CD14-positive monocyte (primary cell): ENCODE measurements at regions not wholly inside any gene's neighbourhood (a gene's known extent, or its start where the extent isn't known, plus 50 kb on each side); places are given as distances from the start of the nearest gene placed in this dataset.

Experiments used
- DNase-seq, 3 donors: peaks; one replicate each; pipeline ENCODE4 v3.0.0-alpha.2; 2011 to 2022
- H2AFZ ChIP-seq: 2 replicates; pipeline ENCODE4 v1.6.0; 2012; ENCODE audit warnings: mild to moderate bottlenecking, low read depth, low read length, inconsistent platforms; ENCODE audit not compliant: insufficient read depth, poor library complexity, severe bottlenecking
- H3K27ac ChIP-seq, 2 donors: 1 replicate in 1 of 2; 2 replicates in 1 of 2; pipeline ENCODE4 v1.5.1; 2012 to 2013; ENCODE audit warnings: low read length in 2 of 2, control low read depth in 1 of 2, inconsistent platforms in 1 of 2, low read depth in 1 of 2, mild to moderate bottlenecking in 1 of 2
- H3K27me3 ChIP-seq, 2 donors: one replicate each; pipeline versions ENCODE4 v1.6.0 to v1.6.1; 2011 to 2013; ENCODE audit warnings: low read length in 2 of 2; ENCODE audit not compliant: control insufficient read depth in 2 of 2, insufficient read depth in 2 of 2
- H3K36me3 ChIP-seq, 2 donors: replicated peaks in 1 of 2; 1 replicate in 1 of 2; 2 replicates in 1 of 2; pipeline versions ENCODE4 v1.5.1 to v1.6.1; 2012 to 2013; ENCODE audit warnings: low read length in 2 of 2, control low read depth in 1 of 2, inconsistent platforms in 1 of 2, mild to moderate bottlenecking in 1 of 2; ENCODE audit not compliant: insufficient read depth in 2 of 2, control insufficient read depth in 1 of 2
- H3K4me1 ChIP-seq, 2 donors: 1 replicate in 1 of 2; 2 replicates in 1 of 2; pipeline versions ENCODE4 v1.5.1 to v1.6.1; 2012 to 2013; ENCODE audit warnings: low read length in 2 of 2, control low read depth in 1 of 2, inconsistent platforms in 1 of 2, mild to moderate bottlenecking in 1 of 2, moderate library complexity in 1 of 2; ENCODE audit not compliant: insufficient read depth in 2 of 2, control insufficient read depth in 1 of 2
- H3K4me2 ChIP-seq: replicated peaks from 2 replicates; pipeline ENCODE3; 2012; ENCODE audit warnings: low read length, moderate library complexity, mild to moderate bottlenecking; ENCODE audit not compliant: poor library complexity, severe bottlenecking; ENCODE audit errors: extremely low read depth
- H3K4me3 ChIP-seq, 3 experiments: fragments of 200-600 bp in 1 of 3; sonication (generic) in 1 of 3; replicated peaks in 1 of 3; 1 replicate in 2 of 3; 2 replicates in 1 of 3; pipeline ENCODE4 v1.5.1; 2011 to 2013; ENCODE audit warnings: low read length in 3 of 3, mild to moderate bottlenecking in 3 of 3, control low read depth in 2 of 3, low read depth in 2 of 3, inconsistent platforms in 1 of 3, moderate library complexity in 1 of 3
- H3K79me2 ChIP-seq: 2 replicates; pipeline ENCODE4 v1.6.0; 2012; ENCODE audit warnings: mild to moderate bottlenecking, control low read depth, inconsistent platforms, low read length, moderate library complexity; ENCODE audit not compliant: insufficient read depth
- H3K9ac ChIP-seq: 2 replicates; pipeline ENCODE4 v1.6.0; 2017; ENCODE audit warnings: low read length, mild to moderate bottlenecking; ENCODE audit not compliant: insufficient read depth, poor library complexity, severe bottlenecking
- H3K9me3 ChIP-seq, 2 donors: replicated peaks in 1 of 2; 1 replicate in 1 of 2; 2 replicates in 1 of 2; pipeline versions ENCODE4 v1.5.1 to v1.6.1; 2012 to 2013; ENCODE audit warnings: low read length in 2 of 2, control low read depth in 1 of 2; ENCODE audit not compliant: control insufficient read depth in 1 of 2, insufficient read depth in 1 of 2
- H4K20me1 ChIP-seq: 2 replicates; pipeline ENCODE4 v1.6.0; 2012; ENCODE audit warnings: mild to moderate bottlenecking, low read length, control low read depth, moderate library complexity; ENCODE audit not compliant: insufficient read depth
- H3K27ac Mint-ChIP-seq, 7 donors: one replicate each; pipeline ENCODE4 v1.8.0; 2020; ENCODE audit warnings: mild to moderate bottlenecking in 7 of 7, mixed read lengths in 7 of 7, moderate library complexity in 6 of 7, inconsistent platforms in 2 of 7
- H3K27me3 Mint-ChIP-seq, 3 donors: one replicate each; pipeline ENCODE4 v1.8.0; 2021 to 2022; ENCODE audit warnings: low read depth in 3 of 3, mild to moderate bottlenecking in 3 of 3, mixed read lengths in 3 of 3, moderate library complexity in 3 of 3, inconsistent platforms in 1 of 3
- H3K36me3 Mint-ChIP-seq, 2 donors: one replicate each; pipeline ENCODE4 v1.8.0; 2020; ENCODE audit warnings: mixed read lengths in 2 of 2, inconsistent platforms in 1 of 2, mild to moderate bottlenecking in 1 of 2
- H3K4me1 Mint-ChIP-seq: one replicate; pipeline ENCODE4 v1.8.0; 2020; ENCODE audit warnings: mild to moderate bottlenecking, mixed read lengths
- H3K4me3 Mint-ChIP-seq, 2 donors: one replicate each; pipeline ENCODE4 v1.8.0; 2020; ENCODE audit warnings: mild to moderate bottlenecking in 2 of 2, mixed read lengths in 2 of 2, moderate library complexity in 1 of 2
- H3K9me3 Mint-ChIP-seq, 7 donors: one replicate each; pipeline ENCODE4 v1.8.0; 2020 to 2022; ENCODE audit warnings: mixed read lengths in 7 of 7, mild to moderate bottlenecking in 6 of 7, moderate library complexity in 6 of 7, inconsistent platforms in 2 of 7
- WGBS: methylation state at CpG from one replicate; pipeline ENCODE4 v1.1.5; 2013; ENCODE audit warnings: missing lambda C conversion rate; ENCODE audit not compliant: insufficient coverage; 5-methylcytosine and 5-hydroxymethylcytosine counted together
- intact Hi-C, 2 donors: fragments of 100-400 bp; cut with micrococcal nuclease; formaldehyde crosslinking; loops; one replicate each; pipeline versions ENCODE4 v1.15.0 to v1.15.1; 2023
- TF ChIP-seq, protein P1 (sequence below): fragments of 200-600 bp; IDR thresholded peaks from one replicate; pipeline ENCODE4 v1.8.0; 2022; ENCODE audit warnings: antibody characterized with exemption, mild to moderate bottlenecking

DNA sequence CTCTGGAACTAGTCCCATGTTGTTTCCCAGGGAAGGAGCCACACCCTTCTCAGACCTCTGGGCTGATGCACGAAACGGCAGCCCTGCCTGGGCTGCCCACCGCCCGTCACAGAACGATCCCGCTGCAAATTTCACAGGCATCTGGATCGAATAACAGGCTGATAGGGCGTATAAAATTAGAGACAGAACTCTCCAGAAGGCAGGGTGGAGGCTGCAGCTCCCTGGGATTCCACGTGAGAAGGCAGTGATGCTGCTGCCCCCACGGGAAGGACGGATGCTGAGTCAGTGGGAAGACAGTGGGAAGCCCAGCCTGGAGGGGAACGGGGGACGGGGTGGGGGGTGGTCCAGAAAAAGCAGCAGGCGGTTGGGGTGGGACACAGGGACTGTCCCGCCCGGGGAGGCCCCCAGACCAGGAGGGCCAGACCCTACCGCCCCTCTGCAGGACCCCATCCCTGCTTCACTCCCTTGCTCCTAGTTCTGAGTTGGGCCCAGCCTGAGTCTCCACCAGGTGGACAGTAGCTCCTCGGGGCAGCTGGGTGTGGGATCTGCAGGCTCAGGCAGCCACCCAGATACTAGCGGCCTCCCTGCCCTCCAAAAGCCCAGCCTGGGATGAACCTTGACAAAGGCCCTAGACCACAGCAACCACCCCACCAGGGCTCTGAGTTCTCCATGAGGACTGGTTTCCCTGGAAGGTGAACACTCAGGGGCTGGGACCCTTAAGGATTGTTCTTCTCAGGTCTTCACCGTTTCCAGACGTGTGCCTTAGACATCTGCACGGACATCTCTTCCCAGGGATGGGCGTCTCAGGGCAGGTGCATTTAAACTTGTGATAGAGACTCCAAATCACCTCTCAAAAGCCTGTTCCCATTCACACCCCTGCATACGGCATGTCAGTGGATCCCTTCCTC, 117.8 kb downstream of the METRNL start:
- no peak overlapping the region for H3K9ac ChIP-seq
- WGBS, result 96% methylated on average over 18 of the region's 24 CpGs
- H3K4me1 Mint-ChIP-seq, result peaks cover 76% of the 10 kb centered on the region
- H3K79me2 ChIP-seq, result no peaks in the 10 kb centered on the region
- H3K9me3 Mint-ChIP-seq, result peaks cover 0 to 3% (median 0%) of the 10 kb centered on the region in 7 donors
- H3K27me3 ChIP-seq, result no peaks in the 10 kb centered on the region
- no peak overlapping the region for H3K27ac ChIP-seq
- H2AFZ ChIP-seq, result no peak overlapping the region
- DNase-seq, result no peak
- peaks cover 0 to 6% of the 10 kb centered on the region in 2 donors for H3K36me3 Mint-ChIP-seq
- H3K9me3 ChIP-seq, result no peaks in the 10 kb centered on the region
- peaks cover 61 to 82% of the 10 kb centered on the region in 2 donors for H3K4me1 ChIP-seq
- H3K27ac Mint-ChIP-seq, result peak overlapping the region in 5 of 7 donors; percentile 66 to 100 (median 69)
- H3K36me3 ChIP-seq, result no peaks in the 10 kb centered on the region
- intact Hi-C loops, result no loop called here
- H3K4me3 Mint-ChIP-seq, result no peak overlapping the region
- peaks cover 0 to 6% (median 6%) of the 10 kb centered on the region in 3 donors for H3K27me3 Mint-ChIP-seq
- no peak overlapping the region for H3K4me2 ChIP-seq
- no peaks in the 10 kb centered on the region for H4K20me1 ChIP-seq
- TF ChIP-seq, protein P1, sequence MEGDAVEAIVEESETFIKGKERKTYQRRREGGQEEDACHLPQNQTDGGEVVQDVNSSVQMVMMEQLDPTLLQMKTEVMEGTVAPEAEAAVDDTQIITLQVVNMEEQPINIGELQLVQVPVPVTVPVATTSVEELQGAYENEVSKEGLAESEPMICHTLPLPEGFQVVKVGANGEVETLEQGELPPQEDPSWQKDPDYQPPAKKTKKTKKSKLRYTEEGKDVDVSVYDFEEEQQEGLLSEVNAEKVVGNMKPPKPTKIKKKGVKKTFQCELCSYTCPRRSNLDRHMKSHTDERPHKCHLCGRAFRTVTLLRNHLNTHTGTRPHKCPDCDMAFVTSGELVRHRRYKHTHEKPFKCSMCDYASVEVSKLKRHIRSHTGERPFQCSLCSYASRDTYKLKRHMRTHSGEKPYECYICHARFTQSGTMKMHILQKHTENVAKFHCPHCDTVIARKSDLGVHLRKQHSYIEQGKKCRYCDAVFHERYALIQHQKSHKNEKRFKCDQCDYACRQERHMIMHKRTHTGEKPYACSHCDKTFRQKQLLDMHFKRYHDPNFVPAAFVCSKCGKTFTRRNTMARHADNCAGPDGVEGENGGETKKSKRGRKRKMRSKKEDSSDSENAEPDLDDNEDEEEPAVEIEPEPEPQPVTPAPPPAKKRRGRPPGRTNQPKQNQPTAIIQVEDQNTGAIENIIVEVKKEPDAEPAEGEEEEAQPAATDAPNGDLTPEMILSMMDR, result no peak
- H3K4me3 ChIP-seq, result no peak overlapping the region

DNA sequence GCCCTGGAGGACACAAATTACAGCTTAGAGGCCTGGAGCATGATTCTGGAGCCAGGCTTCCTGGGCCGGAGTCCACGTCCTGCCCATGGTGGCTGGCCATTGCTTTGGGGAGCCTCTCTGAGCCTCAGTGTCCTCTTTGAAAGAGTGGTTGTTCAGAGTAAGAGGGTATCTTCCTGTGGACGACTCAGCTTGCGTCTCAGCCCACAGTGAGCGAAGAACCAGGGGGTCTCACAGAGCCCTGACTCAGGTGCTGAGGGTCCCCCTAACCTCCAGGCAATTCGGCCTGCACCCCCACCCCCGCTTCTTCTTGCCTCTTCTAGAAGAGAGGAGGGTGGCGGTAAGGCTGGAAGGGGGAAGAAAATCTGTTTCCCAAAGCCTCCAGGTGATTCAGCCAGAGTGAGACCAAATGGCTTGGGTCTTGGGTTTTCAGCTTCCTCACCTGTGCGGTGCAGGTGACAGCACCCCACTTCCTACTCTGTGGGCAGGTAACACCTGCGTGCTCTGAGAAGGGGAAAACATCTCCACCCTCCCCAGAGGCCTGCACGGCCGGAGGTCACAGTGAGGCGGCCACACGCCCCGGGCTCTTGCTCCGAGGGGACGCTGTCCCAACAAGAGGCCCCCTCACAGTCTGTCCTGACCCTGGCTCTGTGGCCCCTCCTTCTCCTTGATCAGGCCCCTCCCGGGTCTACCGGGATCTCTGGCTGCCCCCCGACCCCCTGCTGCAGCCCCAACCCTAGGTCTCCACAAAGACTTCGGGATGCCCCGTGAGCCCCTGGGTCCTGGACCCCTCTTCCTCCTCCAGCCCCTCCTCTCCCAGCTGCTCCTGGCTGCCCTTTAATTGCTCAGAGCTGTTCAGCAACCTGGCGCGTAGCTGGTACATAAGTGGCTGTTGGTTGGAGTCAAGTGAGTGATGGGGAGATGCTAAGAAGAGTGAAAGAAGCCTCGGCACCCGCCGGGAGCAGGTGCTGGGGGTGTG, 119.2 kb downstream of the METRNL start:
- peak overlapping the region; percentile 90 for H3K9ac ChIP-seq
- no peaks in the 10 kb centered on the region for H3K9me3 ChIP-seq
- H4K20me1 ChIP-seq, result no peaks in the 10 kb centered on the region
- H3K4me2 ChIP-seq, result peak overlapping the region; percentile 62
- Mint-ChIP-seq H3K27ac (peak overlapping the region; percentile 100), H3K9me3 (peaks cover 0 to 3% (median 0%) of the 10 kb centered on the region in 7 donors), H3K27me3 (peaks cover 0 to 6% (median 2%) of the 10 kb centered on the region in 3 donors), H3K4me3 (peak overlapping the region; percentile 80 to 83), H3K36me3 (peaks cover 0 to 10% of the 10 kb centered on the region in 2 donors), H3K4me1 (peaks cover 85% of the 10 kb centered on the region)
- 75% methylated on average over 17 of the region's 27 CpGs for WGBS
- H3K36me3 ChIP-seq, result no peaks in the 10 kb centered on the region
- TF ChIP-seq, protein P1, result no peak
- peaks cover 71 to 88% of the 10 kb centered on the region in 2 donors for H3K4me1 ChIP-seq
- intact Hi-C loops, result no loop called here
- peak overlapping the region; percentile 100 for H3K27ac ChIP-seq
- H2AFZ ChIP-seq, result no peak overlapping the region
- DNase-seq, result peak in 1 of 3 donors; percentile 33
- H3K27me3 ChIP-seq, result no peaks in the 10 kb centered on the region
- H3K4me3 ChIP-seq, result peak overlapping the region in 2 of 3 experiments; percentile 26 to 58
- no peaks in the 10 kb centered on the region for H3K79me2 ChIP-seq
